CD1c-positive myeloid dendritic cell (primary cell): ENCODE measurements at regions not wholly inside any gene's neighbourhood (a gene's known extent, or its start where the extent isn't known, plus 50 kb on each side); places are given as distances from the start of the nearest gene placed in this dataset.
A peak's percentile ranks its signal among the peaks of the same experiment; 100 is the strongest.

Experiments used
- DNase-seq: peaks from one replicate; pipeline ENCODE4 v3.0.0-alpha.2; 2016; ENCODE audit errors: extremely low spot score

DNA sequence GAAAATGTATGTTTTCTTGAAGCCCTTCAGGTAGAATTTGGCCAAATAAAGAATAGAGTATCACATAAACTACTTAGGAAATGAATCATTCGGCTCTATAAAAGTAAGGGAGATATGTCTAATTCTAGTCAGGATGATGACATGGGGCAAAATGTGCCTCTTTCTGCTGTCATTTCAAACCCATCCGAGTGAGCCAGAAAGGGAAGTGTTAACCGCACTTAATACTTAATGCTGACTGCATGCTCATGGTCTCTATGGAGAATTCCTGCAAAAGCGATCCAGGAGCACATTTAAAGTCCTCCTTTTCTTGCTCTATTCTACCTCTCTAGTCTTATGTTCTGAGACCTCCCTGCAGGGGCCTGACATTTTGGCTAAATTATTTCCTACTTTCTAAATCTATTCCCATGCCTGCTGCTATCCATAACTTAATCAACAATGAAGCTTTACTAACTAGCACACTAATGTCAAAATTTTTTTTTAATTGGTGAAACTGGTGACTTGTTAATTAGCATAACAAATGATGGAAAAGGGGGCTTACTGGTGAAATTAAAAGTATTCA is 127.4 kb downstream of the CDC42EP3 start:
- DNase-seq, result no peak

DNA sequence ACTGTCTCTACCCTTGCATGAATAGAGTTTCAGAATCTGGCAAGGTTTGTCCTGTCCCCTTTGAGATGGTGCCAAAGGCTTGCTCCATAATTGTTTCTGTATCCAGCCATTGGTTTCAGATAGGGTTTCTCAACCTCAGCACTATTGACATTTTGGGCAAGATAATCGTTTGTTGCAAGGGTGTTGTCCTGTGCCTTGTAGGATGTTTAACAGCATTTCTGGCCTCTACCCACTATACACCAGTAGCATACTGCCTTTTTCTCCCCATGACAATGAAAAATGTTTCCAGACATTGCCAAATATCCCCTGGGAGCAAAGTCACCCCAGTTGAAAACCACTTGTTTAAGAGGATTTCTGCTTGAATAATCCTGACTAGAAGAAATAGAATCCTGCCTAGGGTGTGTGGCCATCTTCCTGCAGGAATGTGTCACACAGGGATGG is 126.8 kb downstream of the CDC42EP3 start:
- DNase-seq, result no peak

DNA sequence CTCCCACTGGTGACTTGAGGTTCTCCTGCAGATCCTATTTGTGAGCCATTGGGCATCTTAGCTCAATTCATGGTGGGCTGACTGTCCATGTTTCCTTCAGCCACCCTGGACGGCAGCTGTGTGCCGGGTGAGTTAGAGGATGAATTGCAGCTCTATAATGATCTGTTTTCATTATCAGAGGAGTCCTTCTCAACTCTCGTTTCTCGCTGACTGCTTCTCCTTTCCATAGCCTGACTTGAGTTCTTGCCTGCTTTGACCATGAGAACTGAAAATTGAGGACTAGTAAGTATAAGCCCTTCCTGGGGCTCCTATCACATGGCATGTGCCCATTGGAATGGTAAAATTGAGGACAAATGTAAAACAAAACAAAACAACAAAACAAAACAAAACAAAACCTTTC is 121.8 kb downstream of the CDC42EP3 start:
- DNase-seq, result no peak

DNA sequence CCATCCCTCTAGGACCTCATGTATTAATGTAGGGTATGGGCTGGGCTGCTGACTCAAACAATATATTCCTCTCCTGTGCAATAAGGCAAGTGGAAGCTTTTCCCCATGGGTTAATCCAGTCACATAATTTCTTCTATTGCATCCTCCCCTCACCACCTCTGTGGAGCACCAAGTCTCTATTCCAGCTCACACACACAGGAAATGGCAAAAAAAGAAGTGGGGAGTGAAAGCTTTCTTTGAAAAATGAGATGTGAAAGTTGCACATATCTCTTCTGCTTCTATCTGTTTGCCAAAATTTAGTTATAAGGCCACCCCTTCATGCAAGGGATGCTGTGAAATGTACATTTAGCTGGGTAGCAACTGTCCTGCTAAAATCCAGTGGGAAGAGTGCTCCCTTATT is 121.3 kb downstream of the CDC42EP3 start:
- DNase-seq, result no peak

DNA sequence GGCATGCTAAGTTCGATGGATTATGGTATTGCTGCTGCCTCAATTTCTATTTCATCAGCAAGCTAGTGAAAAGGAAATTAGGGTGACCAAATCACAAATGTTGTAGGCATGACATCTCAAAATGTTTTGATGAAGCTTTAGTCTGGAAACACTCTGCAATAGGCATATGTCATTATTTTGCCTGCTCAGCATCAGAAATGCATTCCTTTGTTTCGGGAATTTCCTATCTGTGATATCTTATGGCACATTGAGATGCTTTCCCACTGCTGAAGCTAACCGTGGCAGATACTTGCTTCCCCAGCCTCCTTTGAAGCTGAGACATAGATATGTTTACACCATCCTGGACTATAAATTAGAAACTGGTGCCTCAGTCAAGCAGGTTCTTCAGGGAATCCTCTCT is 119.7 kb downstream of the CDC42EP3 start:
- no peak for DNase-seq

DNA sequence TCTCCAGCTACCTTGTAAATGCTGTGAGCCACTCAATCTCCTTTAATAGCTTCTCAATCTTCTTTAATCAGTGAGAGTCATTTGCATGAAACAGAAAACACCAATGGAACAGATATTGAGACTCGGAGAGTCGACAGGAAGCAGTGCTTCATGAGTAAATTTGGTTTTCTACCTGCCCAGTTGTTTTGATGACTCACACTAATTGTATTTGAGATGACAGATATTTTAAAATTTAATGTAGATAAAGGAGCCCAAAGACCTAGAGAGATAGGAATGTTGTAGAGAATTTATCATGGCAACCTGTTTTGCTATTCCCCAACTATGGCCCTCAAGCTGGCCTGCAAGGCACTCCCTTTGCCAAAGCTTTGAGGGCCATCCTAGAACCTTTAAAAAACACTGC is 119.1 kb downstream of the CDC42EP3 start:
- DNase-seq, result no peak

DNA sequence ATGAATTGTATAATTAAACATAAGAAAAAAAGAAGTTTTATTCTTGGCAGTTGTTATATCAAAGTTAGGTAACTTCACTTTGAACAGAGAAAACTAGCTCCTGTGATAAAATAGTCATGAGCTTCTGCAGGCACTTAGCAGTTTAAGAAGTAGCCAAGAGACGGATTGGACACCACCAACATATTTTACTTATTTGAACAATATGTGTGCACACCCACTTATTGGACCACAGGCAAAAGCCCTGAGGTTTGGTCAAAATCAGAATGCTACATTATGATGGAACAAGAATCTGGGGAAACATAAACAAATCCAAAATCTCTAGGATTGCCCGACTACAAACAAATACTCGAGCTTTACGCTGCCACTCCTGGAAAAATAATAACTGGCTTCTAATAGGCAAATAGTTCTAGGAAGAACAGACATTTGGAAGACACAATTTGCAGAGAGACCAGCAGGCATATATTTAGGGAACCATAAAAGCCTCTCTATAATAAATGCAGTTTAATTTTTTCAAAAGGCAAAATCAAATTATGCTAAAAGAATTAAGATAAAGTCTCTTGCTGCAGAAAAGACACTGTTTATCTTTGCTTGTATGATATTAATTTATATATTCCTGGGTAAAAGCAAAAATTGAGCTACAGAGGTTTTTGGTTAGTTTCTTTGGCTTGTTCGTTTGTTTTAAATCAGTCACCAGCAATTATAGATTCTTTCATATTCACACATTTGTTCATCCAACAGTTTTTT is 117.9 kb downstream of the CDC42EP3 start:
- DNase-seq, result no peak

DNA sequence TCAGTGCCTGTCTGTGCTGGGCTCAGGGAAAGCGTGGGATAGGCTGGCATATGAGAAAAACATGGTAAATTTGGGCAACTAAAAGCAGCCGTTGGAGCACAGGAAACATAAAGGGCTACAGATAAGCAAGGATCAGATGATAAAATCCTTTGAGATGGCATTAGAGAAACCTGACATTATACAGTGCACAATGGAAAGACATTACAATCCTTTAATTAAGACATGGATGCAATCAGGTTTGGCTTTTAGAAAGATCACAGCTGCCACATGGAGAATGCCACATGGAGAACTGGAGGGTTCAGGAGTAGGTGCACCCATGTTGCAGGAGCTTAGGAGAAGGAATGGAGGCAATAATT is 117.3 kb downstream of the CDC42EP3 start:
- no peak for DNase-seq

DNA sequence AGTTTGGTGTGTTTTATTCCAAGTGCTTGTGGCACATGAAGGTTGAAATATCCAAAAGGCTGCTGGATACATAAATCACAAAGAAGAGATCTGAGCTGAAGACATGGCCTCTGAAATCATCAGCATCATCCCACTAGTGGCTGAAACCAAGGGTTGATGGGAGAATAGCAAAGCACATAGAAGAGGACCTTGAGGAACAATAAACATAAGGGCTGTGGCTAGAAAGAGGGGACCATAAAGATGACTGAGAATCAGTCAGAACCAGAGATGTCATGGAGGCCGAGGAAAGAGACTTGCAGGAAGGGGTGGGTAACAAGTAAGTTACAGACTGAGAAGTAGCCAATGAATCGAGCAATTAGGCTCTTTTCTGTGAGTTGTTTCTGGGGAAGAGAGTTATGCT is 116.8 kb downstream of the CDC42EP3 start:
- DNase-seq, result no peak

DNA sequence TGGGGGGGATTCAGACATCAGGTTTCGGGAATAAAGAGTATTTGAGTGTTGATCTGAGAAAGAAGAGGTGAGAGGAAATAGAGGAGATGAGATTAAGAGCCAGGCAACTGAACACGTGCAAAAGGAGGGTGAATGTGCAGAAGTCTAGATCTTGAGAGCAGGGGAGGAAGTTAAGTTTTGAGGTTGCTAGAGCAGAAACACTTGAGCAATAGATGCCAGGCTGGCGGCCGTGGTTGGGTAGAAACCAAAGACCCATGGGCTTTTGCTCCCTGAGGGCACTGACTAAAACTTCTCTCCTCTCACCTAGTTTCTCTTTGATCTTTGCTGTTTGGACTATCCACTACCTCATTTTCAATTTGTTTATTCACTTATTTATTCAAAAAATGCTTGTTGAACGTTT is 116.0 kb downstream of the CDC42EP3 start:
- DNase-seq, result peak; percentile 56

DNA sequence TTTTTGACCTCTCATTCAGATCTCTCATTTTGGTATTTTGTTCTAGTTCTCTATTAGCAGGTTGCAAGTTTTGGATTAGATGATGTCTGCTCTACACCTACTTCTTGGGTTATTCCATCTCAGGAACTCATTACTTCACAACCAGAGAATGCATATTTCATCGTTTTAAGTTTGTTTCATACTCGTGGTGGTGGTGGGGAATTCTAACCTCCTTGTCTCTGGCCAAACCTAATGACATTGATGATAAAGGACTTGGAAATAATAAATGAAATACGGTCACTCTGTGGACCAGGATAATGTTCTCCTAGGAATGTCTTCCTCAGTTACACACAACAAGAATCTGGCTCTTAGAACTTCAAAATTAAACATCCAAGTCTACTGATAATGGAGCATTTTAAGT is 115.2 kb downstream of the CDC42EP3 start:
- no peak for DNase-seq

DNA sequence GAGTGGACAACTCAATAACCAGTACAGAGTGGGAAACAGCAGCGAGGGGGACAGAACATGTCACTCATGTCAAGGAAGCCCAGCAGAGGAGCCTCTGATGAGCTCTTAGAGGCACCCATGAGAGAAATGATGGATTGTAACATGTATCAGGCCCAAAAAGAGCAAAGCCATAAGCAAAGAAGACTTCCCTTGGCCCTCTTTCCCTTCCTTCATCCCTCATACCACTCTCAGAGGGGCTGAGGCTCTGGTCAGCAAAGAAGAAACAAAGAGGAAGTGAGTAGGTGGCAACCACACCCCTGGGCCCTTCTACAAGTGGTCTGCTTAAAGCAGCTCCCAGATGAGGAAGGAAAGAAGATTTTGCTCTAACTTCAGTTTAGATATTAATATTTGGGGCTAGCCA is 112.8 kb downstream of the CDC42EP3 start:
- DNase-seq, result peak; percentile 79

DNA sequence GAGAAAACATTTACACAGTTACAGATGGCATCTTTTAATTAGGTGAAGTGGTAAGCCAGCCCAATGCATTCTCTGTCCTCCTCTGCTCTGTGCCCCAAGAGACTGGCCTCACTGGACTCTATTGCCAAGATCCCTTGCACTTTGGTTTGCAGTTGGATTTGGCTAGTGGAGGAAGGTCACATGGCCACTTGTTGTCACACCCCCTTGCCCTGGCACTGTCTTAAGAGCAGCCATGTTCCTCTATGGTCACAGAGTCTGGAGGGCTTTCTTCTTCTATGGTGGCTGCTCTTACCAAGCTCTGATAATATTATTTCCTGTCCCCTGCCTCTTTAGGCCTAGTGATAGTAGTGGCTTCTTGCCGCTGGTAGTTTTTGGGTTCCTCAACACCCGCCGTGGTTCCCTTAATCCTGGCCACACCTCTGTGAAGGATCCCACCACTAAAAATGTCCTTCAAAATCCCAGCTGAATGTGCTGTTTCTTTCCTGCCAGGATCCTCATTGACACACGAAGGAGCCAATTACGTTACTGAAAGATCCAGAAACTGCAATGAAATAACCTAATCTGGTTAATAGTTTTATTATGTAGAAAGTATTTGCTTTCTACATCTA is 111.1 kb downstream of the CDC42EP3 start:
- no peak for DNase-seq

DNA sequence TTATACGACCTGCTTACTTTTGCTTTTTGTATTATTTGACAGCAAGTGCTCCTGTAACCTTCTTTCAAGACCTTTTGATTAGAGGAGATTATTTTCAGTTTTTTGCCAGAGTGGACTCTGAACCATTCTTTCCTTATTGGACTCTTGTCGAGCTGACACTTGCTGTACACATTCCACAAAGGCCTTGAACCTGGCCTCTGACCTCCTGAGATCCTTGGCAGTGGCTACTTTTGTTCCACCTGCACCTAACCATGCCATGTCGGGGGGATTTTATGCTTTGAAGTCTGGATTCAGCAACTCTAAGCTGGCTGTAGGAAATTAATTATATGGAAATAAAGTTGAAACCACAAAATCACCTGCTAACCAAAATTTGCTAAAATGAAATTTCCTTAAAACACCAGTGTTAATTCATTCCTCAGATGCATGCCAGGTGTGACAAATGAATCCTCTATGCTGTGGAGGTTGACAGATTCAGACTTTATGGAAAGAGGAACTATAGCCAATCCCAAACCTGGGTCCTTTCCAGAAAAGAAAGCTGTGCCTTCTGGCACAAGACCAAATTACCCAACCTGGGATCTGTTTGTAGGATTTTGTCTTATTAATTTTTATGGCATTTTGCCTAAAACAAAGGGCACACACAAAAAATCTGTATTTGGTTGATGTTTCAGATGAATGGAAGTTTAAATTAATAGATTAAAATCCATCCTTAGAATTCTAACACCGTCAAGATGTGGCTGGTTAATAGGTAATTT is 110.4 kb downstream of the CDC42EP3 start:
- no peak for DNase-seq

DNA sequence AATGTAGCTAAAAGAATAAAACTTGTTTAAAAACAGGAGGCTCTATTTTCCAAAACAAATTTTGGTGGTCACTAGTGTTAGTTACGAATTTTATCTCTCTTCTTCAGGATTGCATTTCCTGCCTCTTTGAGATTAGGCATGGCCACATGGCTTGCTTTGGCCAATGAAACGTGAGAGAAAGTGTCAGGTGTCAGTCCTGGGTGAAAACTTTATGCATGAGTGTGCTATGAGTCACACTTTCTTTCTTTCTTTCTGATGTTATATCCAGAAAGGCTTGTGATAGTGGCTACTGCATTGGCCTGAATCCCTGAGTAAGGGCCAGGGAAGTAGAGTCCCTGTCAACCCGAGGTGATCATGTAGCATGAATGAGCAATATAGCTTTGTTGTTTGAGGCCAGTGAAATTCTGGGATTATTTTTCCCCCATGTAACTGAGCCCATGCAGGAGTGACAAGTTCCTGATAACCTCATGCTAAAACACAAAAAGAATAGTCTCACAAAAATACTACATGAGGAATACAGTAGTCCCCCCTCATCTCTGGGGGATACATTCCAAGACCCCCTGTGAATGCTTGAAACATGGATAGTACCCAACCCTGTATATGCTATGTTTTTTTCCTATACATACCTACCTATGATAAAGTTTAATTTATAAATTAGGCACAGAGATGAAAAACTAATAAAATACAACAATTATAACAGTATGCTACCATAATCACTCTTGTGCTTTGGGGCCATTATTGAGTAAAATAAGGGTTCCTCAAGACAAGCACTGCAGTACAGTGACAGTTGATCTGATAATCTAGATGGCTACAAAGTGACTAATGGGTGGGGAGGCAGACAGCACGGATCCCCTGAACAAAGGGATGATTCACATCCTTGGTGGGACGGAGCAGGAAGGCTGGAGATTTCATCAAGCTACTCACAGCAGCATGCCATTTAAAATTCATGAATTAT is 109.5 kb downstream of the CDC42EP3 start:
- no peak for DNase-seq

DNA sequence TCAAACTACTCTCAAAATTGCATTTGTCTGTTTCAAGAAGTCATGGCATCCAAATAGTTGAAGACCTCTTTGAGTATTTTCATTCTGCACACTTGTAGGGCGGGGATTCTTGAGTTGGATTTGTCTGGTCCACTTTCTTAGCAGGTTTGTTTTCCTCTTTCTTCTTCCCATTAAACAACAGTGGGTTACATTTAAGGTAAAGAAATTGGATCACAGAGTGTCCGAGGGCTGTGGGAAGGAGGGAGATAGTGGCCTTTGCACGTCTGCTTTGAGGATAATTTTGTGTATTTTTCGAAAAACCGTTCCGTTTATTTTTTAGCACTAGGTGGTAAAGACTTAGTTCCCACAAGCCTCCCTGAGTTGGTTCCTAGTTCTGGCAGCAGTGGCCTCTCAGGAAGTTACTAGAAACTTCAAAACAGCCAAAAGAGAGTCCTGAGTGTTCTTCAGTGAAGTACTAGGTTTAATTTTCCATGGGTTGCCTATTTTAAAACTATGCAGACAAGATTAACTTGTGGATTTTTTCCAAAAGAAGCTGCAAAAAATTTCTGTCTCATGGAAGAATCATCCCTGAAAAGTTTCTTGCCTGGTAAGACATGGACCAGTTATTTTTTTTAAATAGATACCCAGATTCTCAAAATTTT is 107.9 kb downstream of the CDC42EP3 start:
- DNase-seq, result no peak

DNA sequence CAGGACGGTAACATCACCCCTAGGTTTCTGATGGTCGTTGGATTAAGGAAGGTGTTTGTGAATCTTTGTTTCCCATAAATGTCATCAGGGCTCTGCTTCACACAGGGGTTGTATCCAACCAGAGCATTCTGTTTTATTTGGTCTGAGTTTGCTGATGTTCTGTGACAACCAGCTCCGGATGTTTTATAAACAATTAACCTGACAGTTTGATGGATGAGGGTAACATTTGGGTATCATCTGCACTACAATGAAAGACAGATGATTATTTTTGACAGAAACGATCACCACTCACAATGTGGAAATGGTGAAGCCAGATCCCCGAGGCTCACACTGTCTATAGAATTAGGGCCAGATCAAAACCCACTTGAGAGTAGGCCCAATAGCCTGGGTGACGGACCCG is 107.1 kb downstream of the CDC42EP3 start:
- DNase-seq, result no peak

DNA sequence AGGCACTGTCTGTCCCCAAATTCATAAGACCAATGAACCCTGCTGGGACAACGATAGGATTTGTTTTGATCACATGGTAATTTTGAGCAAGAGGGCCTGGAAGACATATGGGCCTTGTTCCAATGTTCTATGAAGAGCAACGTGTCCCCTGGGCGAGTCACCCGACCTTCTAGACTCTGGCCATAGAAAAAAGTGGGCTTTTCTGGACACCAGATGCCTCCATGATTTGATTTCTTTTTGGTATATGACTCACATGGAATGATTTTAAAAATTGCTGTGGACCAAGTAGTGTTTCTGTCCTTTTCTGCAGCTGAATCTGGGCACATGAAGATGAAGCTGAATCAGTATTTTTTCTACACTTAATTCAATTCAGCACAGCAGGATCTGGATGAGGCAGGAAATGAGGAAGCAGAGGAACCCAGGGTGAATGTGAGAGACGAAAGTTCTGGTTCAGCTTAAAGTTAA is 104.9 kb downstream of the CDC42EP3 start:
- DNase-seq, result no peak

DNA sequence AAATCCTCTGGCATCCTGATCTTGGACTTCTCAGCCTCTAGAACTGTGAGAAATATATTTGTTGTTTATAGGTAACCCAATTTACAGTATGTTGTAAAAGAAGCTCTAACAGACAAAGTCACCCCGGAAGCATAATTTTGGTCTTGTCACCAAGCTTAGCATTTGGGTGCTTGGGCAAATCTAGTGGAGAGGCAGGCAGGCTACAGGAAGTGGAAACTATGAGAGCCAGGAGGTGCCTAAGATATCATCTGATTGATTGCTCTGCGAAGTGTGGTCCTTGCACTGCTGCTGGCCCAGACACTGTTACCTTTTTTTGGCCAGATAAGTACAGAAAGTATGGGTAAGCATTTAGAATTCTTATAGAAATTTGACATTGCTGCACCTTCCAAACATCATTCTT is 102.9 kb downstream of the CDC42EP3 start:
- DNase-seq, result no peak

DNA sequence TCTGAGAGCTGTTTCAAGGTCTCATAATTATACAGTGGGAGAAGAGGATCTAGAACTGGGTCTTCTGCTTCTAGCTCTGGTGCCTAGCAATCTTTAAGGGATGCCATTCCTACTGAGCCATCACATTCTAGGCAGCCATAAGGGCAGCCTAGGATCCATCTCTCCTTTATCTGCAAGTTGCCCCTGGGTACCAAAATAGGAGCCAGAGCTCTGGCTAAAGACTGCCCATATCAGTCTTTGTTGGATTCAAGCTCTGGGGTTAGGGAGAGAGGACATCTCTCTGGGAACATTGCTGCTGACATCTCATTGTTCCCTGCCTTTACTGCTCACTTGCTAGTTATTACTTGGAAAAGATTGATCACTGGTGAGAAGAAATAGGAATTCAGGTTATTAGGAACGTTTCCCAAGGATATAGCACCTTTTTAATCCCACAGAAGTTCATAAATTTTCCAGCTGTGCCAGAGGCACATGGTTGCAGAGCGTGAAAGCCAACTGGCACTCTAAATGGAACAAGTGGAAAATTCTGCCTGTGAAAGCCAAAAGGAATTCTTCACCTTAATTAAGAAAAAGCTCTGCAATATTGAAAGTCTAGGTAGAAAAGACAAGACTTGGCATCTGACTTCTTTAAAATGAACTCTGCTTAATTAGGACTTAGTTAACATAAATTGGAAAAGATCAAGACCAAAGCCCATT is 102.2 kb downstream of the CDC42EP3 start:
- no peak for DNase-seq
